ENCODE measurements at regions not wholly inside any gene's neighbourhood (a gene's known extent, or its start where the extent isn't known, plus 50 kb on each side); places are given as distances from the start of the nearest gene placed in this dataset.

DNA sequence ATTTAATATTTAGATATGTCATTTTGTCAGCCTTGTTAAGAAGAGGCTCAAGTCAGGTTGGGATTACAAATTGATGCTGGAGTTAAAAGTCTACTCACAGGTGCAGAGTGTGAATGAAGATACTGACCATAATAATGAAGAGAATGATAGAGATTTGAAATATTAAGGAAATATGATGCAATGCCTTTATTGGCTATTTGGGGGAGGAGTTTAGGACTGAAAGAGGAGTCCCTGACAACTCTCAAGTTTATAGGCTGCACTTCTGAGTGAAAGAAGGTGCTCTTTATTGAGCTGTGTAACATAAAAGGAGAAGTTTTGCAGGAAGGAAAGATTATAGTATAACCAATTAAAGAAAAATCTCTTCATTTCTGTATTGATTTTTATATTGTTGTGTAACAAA, 827.7 kb upstream of the PCDH9 start:
- Histone ChIP-seq H3K9me3 (replicated peaks; ENCODE audit: insufficient read depth, low read length) (no peaks in the 10 kb centered on the region), H2AFZ (ENCODE audit: low read length) (no peak overlapping the region), H3F3A (ENCODE audit: insufficient read depth, low read length) (no peaks in the 10 kb centered on the region), H3K27me3 (replicated peaks; ENCODE audit: insufficient read depth, low read length) (no peaks in the 10 kb centered on the region), H4K20me1 (ENCODE audit: insufficient read depth, low read length) (no peaks in the 10 kb centered on the region), H3K9ac (ENCODE audit: low read length) (no peak overlapping the region), H3K4me3 (ENCODE audit: low read length) (no peak overlapping the region), H3K79me2 (ENCODE audit: low read length) (no peaks in the 10 kb centered on the region), H3K9me2 (replicated peaks; ENCODE audit: insufficient read depth, low read length) (no peaks in the 10 kb centered on the region), H3K4me2 (ENCODE audit: low read depth, low read length) (no peak overlapping the region), H3K27ac (ENCODE audit: low read length) (no peak overlapping the region), H3K36me3 (replicated peaks; ENCODE audit: insufficient read depth, low read length) (no peaks in the 10 kb centered on the region), H3K4me1 (ENCODE audit: low read length) (no peaks in the 10 kb centered on the region)
- no peak for DNase-seq
- TF ChIP-seq, protein P1, sequence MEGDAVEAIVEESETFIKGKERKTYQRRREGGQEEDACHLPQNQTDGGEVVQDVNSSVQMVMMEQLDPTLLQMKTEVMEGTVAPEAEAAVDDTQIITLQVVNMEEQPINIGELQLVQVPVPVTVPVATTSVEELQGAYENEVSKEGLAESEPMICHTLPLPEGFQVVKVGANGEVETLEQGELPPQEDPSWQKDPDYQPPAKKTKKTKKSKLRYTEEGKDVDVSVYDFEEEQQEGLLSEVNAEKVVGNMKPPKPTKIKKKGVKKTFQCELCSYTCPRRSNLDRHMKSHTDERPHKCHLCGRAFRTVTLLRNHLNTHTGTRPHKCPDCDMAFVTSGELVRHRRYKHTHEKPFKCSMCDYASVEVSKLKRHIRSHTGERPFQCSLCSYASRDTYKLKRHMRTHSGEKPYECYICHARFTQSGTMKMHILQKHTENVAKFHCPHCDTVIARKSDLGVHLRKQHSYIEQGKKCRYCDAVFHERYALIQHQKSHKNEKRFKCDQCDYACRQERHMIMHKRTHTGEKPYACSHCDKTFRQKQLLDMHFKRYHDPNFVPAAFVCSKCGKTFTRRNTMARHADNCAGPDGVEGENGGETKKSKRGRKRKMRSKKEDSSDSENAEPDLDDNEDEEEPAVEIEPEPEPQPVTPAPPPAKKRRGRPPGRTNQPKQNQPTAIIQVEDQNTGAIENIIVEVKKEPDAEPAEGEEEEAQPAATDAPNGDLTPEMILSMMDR (IDR thresholded peaks at IDR 0.05; ENCODE audit: low read length): no peak
- TF ChIP-seq EZH2 (optimal IDR thresholded peaks at IDR 0.05; ENCODE audit: low read depth, low read length) (no peak), EZH2phosphoT487 (IDR thresholded peaks at IDR 0.05; ENCODE audit: low read length) (no peak)

DNA sequence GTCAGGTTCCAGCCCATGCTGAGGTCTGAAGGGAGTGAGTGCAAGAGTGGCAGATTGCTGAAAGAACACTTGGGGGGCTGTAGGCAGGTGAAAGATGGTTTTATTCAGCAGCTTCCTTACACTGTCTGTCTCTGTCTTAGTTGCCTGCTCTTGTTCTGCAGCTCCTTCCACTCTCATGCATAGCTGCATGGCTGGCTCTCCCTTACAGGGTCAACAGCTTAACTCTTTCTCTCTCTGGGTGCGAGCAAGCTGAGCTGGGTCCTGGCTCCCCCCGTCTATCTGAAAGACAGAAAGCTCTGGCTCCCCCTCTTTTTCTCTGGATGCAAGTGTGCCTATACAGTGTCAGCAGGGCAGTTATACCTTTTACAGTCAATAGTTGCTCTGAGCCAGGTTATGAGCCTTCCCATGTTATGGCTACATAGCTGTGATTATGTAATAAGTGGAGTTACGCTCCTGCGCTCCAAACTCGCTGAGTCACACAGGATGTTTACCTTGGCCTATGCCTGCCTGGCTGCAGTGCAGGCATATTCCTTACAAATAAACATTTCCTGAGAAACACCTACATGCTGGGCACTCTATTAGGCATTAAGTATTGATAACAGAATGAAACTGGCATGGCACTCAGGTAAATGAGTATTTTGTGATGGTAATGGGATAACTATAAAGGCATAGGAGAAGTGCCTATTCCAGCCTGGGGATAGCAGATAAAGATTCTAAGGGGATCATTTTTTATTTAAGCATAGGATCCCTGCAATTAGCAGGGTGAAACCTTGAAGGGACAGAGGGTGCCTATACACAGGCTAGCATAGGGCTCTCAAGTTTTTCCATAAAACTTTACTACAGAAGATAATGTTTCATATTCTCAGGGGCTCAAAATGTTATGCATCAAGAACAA, 826.9 kb upstream of the PCDH9 start:
- Histone ChIP-seq H3K27ac (ENCODE audit: low read length) (no peak overlapping the region), H2AFZ (ENCODE audit: low read length) (no peak overlapping the region), H3K4me3 (ENCODE audit: low read length) (no peak overlapping the region), H3K9me2 (replicated peaks; ENCODE audit: insufficient read depth, low read length) (no peaks in the 10 kb centered on the region), H3K4me2 (ENCODE audit: low read depth, low read length) (no peak overlapping the region), H3K9ac (ENCODE audit: low read length) (no peak overlapping the region), H4K20me1 (ENCODE audit: insufficient read depth, low read length) (no peaks in the 10 kb centered on the region), H3F3A (ENCODE audit: insufficient read depth, low read length) (no peaks in the 10 kb centered on the region), H3K27me3 (replicated peaks; ENCODE audit: insufficient read depth, low read length) (no peaks in the 10 kb centered on the region), H3K79me2 (ENCODE audit: low read length) (no peaks in the 10 kb centered on the region), H3K36me3 (replicated peaks; ENCODE audit: insufficient read depth, low read length) (no peaks in the 10 kb centered on the region), H3K9me3 (replicated peaks; ENCODE audit: insufficient read depth, low read length) (no peaks in the 10 kb centered on the region), H3K4me1 (ENCODE audit: low read length) (no peaks in the 10 kb centered on the region)
- TF ChIP-seq EZH2phosphoT487 (IDR thresholded peaks at IDR 0.05; ENCODE audit: low read length) (no peak), EZH2 (optimal IDR thresholded peaks at IDR 0.05; ENCODE audit: low read depth, low read length) (no peak)
- TF ChIP-seq, protein P1 (IDR thresholded peaks at IDR 0.05; ENCODE audit: low read length): no peak
- DNase-seq: no peak

DNA sequence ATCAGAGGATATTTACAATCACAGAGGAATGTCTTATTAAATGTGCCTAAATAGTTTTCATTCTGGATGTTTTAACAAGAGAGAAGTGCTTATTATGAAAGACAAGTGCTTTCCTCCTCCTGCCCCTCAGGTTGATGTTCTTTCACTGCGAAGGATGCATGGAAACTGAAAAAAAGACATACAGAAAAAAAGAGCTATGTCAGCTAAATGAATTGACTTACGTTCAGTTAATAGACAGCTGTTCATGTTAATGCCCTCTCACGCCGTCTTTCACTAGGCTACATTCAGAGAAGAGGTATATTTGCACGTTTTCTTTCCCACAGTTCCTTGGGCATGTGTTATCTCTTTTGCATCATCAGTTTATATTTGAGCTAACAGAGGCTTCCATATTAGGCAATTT, 821.8 kb upstream of the PCDH9 start:
- H2AFZ ChIP-seq (ENCODE audit: low read length): no peak overlapping the region
- H3K4me2 ChIP-seq (ENCODE audit: low read depth, low read length): no peak overlapping the region
- TF ChIP-seq EZH2 (optimal IDR thresholded peaks at IDR 0.05; ENCODE audit: low read depth, low read length) (no peak), EZH2phosphoT487 (IDR thresholded peaks at IDR 0.05; ENCODE audit: low read length) (no peak)
- TF ChIP-seq, protein P1 (IDR thresholded peaks at IDR 0.05; ENCODE audit: low read length): no peak
- H3K36me3 ChIP-seq (replicated peaks; ENCODE audit: insufficient read depth, low read length): no peaks in the 10 kb centered on the region
- no peaks in the 10 kb centered on the region for H4K20me1 ChIP-seq (ENCODE audit: insufficient read depth, low read length)
- H3K4me3 ChIP-seq (ENCODE audit: low read length): no peak overlapping the region
- DNase-seq: no peak
- H3K27me3 ChIP-seq (replicated peaks; ENCODE audit: insufficient read depth, low read length): no peaks in the 10 kb centered on the region
- H3K9me2 ChIP-seq (replicated peaks; ENCODE audit: insufficient read depth, low read length): no peaks in the 10 kb centered on the region
- H3K9me3 ChIP-seq (replicated peaks; ENCODE audit: insufficient read depth, low read length): no peaks in the 10 kb centered on the region
- no peaks in the 10 kb centered on the region for H3K79me2 ChIP-seq (ENCODE audit: low read length)
- no peak overlapping the region for H3K9ac ChIP-seq (ENCODE audit: low read length)
- H3K27ac ChIP-seq (ENCODE audit: low read length): no peak overlapping the region
- H3K4me1 ChIP-seq (ENCODE audit: low read length): no peaks in the 10 kb centered on the region
- no peaks in the 10 kb centered on the region for H3F3A ChIP-seq (ENCODE audit: insufficient read depth, low read length)
